Cardiac muscle cell (in vitro differentiated cells and primary cell): ENCODE measurements at regions not wholly inside any gene's neighbourhood (a gene's known extent, or its start where the extent isn't known, plus 50 kb on each side); places are given as distances from the start of the nearest gene placed in this dataset.
A peak's percentile ranks its signal among the peaks of the same experiment; 100 is the strongest.

ENCODE experiments used
- DNase-seq, 2 donors: peaks; one replicate each; pipeline versions ENCODE4 v3.0.0 to v3.0.0-alpha.2; 2010 to 2017; ENCODE audit warnings: low read depth in 1 of 2, low spot score in 1 of 2
- H3K27ac ChIP-seq: fragments of 200-600 bp; sonication (generic); 2 replicates; pipeline ENCODE4 v1.5.1; 2016
- H3K27me3 ChIP-seq: fragments of 200-600 bp; sonication (generic); 2 replicates; pipeline ENCODE4 v1.6.0; 2016; ENCODE audit warnings: control low read depth
- H3K36me3 ChIP-seq: fragments of 200-600 bp; sonication (generic); 2 replicates; pipeline ENCODE4 v1.5.1; 2016; ENCODE audit warnings: control low read depth
- H3K4me1 ChIP-seq: fragments of 200-600 bp; sonication (generic); 2 replicates; pipeline ENCODE4 v1.8.1; 2017; ENCODE audit warnings: low read depth, mild to moderate bottlenecking, mixed run types
- H3K4me3 ChIP-seq: fragments of 200-600 bp; sonication (generic); 2 replicates; pipeline ENCODE4 v1.5.1; 2016; ENCODE audit warnings: mild to moderate bottlenecking
- H3K9me3 ChIP-seq: fragments of 200-600 bp; sonication (generic); 2 replicates; pipeline ENCODE4 v1.5.1; 2017; ENCODE audit warnings: low read depth, mild to moderate bottlenecking, control low read depth
- TF ChIP-seq, protein P1 (sequence below): IDR thresholded peaks from 2 replicates; pipeline ENCODE4 v1.5.1; 2012; ENCODE audit warnings: low read depth, mild to moderate bottlenecking, low read length

DNA sequence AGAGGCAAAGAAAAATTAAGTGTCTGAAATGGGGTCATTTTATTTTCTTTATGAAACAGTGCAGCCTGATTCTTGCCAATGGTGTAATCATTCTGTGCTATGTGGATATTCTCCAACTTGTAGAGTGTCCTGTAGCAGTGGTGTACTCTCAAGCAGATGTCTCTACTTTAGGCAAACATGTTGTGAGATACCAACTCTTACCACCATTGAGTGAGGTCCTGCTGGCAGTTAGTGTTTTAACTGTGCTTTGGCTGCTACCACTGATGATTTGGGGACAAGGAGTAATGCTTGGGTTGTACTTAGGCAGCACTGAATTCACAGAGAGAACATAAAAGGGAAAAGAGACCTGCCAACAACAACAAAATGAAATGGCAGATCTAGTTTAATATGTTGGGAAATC lies 122.5 kb downstream of the APIP start:
- Histone ChIP-seq H3K4me3 (no peak overlapping the region), H3K27ac (no peak overlapping the region), H3K36me3 (no peaks in the 10 kb centered on the region), H3K27me3 (no peaks in the 10 kb centered on the region), H3K4me1 (no peaks in the 10 kb centered on the region), H3K9me3 (no peaks in the 10 kb centered on the region)
- no peak for DNase-seq
- TF ChIP-seq, protein P1, sequence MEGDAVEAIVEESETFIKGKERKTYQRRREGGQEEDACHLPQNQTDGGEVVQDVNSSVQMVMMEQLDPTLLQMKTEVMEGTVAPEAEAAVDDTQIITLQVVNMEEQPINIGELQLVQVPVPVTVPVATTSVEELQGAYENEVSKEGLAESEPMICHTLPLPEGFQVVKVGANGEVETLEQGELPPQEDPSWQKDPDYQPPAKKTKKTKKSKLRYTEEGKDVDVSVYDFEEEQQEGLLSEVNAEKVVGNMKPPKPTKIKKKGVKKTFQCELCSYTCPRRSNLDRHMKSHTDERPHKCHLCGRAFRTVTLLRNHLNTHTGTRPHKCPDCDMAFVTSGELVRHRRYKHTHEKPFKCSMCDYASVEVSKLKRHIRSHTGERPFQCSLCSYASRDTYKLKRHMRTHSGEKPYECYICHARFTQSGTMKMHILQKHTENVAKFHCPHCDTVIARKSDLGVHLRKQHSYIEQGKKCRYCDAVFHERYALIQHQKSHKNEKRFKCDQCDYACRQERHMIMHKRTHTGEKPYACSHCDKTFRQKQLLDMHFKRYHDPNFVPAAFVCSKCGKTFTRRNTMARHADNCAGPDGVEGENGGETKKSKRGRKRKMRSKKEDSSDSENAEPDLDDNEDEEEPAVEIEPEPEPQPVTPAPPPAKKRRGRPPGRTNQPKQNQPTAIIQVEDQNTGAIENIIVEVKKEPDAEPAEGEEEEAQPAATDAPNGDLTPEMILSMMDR: no peak

DNA sequence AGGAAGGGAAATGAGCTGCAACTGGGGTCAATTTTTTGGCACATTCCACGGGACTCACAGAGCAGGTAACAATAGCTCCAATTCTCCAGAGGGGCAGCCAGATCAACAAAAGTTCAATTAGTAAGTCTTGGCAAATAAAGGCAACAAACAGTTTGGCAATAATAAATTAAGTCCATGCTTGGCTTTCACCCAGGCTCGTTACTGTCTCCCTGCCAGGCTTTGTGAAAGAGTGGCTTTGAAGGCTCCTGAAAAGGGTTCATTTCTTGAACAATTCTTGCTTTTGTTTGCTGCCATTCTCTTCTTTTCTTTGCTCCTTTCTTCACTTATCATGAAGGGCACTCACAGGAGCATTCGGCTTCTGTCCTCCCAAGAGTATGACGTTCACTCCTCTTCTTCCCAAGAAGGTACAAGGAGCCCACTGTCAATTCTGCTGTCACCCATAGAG lies 123.3 kb downstream of the APIP start:
- Histone ChIP-seq H3K27ac (no peak overlapping the region), H3K4me1 (no peaks in the 10 kb centered on the region), H3K27me3 (no peaks in the 10 kb centered on the region), H3K9me3 (no peaks in the 10 kb centered on the region), H3K4me3 (no peak overlapping the region), H3K36me3 (no peaks in the 10 kb centered on the region)
- TF ChIP-seq, protein P1: no peak
- no peak for DNase-seq

DNA sequence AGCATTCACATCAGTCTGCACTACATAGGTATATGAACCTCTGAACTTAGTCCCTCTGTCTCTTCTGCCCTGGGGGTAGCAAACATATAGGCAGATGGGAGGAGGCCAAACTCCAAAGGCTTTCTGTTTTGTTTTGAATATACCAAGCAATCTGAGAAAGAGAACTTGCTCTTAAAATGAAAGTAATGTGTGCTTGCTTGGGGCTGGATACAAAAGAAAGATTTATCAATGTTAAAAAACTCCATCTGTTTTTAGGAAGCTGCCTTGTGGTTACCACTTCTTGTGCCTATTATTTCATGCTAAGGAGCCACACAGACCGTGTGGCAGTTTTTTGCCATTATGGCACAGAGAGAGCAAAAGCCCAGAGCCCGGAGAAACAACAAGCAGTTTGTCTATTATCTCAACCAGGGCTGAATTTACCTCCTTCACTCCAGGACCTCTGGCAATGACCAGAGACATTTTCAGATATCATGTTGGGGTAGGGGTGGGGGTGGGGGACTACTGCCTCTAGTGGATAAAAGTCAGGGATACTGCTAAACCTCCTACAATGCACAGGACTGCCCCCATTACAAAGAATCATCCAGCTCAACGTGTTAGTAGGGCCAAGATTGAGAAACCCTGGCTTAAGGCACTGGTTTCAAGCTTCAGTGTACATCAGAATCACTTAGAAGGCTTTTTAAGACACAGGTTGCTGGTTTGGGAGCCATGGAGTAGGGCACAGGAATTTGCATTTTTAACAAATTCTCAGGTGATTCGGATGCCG lies 124.2 kb downstream of the APIP start:
- Histone ChIP-seq H3K4me1 (no peaks in the 10 kb centered on the region), H3K36me3 (no peaks in the 10 kb centered on the region), H3K9me3 (no peaks in the 10 kb centered on the region), H3K4me3 (no peak overlapping the region), H3K27ac (no peak overlapping the region), H3K27me3 (no peaks in the 10 kb centered on the region)
- DNase-seq: peak in 1 of 2 donors; percentile 34
- TF ChIP-seq, protein P1: peak; percentile 2

DNA sequence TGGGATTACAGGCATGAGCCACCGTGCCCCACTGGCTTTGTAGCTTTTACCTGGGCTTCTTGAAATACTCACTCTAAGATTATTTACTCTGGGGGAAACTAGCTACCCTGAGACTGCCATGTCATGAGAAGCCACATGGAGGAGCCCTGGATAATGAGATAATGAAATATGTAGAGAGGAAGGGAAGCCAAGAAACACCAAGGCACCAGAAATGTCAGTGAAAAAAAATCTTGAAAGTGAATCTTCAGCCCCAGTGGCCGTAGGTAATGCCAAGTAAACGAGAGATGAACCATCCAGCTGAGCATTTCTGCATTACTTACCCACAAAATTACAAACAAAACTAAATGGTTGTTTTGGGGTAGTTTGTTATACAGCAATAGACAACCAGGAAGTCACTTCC lies 125.6 kb downstream of the APIP start:
- no peak for DNase-seq
- Histone ChIP-seq H3K36me3 (no peaks in the 10 kb centered on the region), H3K4me1 (no peaks in the 10 kb centered on the region), H3K4me3 (no peak overlapping the region), H3K27me3 (no peaks in the 10 kb centered on the region), H3K9me3 (no peaks in the 10 kb centered on the region), H3K27ac (no peak overlapping the region)
- TF ChIP-seq, protein P1: peak; percentile 19

DNA sequence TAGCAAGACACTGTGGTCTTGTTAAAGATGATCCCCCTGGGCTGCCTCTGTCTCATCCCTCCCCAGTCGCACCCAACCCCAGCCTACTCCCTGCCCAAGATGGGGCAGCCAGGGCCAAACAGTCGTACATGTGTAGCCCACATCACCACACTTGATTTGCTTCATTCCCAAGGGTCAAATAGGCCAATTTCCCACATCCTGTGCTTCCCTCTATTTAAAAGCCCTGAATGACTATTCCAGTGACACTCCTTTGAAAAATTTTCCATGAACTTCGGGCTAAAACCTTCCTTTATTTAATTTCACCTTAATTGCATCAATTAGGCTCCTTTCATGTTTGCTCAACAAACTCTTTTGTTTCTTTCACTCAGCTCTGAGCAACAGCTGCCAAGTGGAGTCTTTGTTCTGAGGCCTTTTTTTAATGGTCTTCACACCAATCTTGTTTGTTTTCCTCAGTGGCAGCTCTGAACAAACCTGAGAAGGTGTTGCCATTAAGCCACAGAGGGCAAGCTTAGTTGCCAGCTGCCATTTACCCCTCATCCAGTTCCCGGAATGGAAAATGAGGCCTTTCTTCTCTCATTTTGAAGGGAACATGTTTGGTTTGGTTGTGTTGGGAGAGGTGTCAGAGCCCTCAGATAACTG lies 126.9 kb downstream of the APIP start:
- TF ChIP-seq, protein P1: no peak
- Histone ChIP-seq H3K27ac (no peak overlapping the region), H3K4me1 (no peaks in the 10 kb centered on the region), H3K9me3 (no peaks in the 10 kb centered on the region), H3K4me3 (no peak overlapping the region), H3K36me3 (no peaks in the 10 kb centered on the region), H3K27me3 (no peaks in the 10 kb centered on the region)
- DNase-seq: no peak
